ENCODE measurements at regions not wholly inside any gene's neighbourhood (a gene's known extent, or its start where the extent isn't known, plus 50 kb on each side); places are given as distances from the start of the nearest gene placed in this dataset.

GRCh38 chr22:49090853-49091135 lies 736.9 kb downstream of the BRD1 start:
- H3K27me3 ChIP-seq (ENCODE audit: control insufficient read depth, low read length) = no peaks in the 10 kb centered on the region

DNA sequence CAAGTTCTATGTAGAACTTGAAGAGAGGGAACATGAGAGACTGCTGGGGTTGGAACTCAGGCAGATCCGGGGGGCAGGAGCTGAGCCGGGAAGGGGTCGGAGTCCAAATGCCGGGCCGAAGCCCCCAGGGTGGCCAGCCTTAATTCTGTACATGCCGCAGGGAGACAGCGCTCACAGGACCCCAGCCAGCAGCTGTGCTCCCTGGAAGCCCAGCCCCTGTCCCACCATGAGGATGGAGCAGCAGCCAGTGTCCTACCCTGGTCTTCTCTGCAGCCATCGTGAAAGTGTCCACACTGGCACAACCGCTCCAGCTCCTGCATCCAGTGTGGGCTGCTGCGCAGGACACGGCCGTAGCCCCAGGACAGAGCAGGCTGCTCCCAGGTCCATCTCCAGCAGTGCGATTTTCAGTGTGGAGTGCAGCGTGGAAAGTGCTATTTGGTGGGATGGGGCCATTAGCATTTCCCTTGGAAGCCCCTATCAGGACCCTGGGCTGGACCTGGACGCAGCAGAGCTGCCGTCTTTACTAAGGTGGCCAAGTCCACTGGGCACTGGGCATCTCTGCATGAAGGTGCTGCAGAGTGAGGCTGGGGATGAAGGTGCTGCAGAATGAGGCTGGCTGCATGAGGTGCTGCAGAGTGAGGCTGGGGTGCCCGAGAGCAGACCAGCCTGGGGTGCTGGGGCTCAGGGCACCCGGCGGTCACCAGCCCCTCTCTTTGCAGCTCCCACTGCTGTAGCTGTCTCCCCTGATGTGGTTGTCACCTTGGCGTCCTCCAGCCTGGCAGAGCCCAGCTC lies 737.4 kb downstream of the BRD1 start:
- Histone ChIP-seq H3K36me3 (ENCODE audit: control insufficient read depth, low read length) (no peaks in the 10 kb centered on the region), H3K4me3 (ENCODE audit: low read length) (no peak overlapping the region), H3K4me2 (ENCODE audit: low read length) (no peak overlapping the region), H3K27me3 (ENCODE audit: control insufficient read depth, low read length) (no peaks in the 10 kb centered on the region), H3K79me2 (ENCODE audit: control insufficient read depth, low read length) (no peaks in the 10 kb centered on the region), H3F3A (ENCODE audit: control insufficient read depth, insufficient read depth) (no peaks in the 10 kb centered on the region), H4K20me1 (ENCODE audit: control insufficient read depth, insufficient read depth, low read depth, low read length) (no peaks in the 10 kb centered on the region), H3K9me3 (ENCODE audit: control insufficient read depth, insufficient read depth, low read length) (no peaks in the 10 kb centered on the region), H3K4me1 (ENCODE audit: control insufficient read depth, low read length) (no peaks in the 10 kb centered on the region), H3K9me2 (replicated peaks; ENCODE audit: control insufficient read depth, low read length) (no peaks in the 10 kb centered on the region), H3K27ac (ENCODE audit: low read depth, low read length) (no peak overlapping the region)
- TF ChIP-seq EZH2phosphoT487 (IDR thresholded peaks at IDR 0.05; ENCODE audit: borderline replicate concordance, low read length) = no peak
- no peak for TF ChIP-seq CTCF (IDR thresholded peaks at IDR 0.05; ENCODE audit: low read depth, low read length, poor library complexity, severe bottlenecking)

More at GRCh38 chr22:49090853-49091135, 736.9 kb downstream of the BRD1 start:
- Histone ChIP-seq H3K4me1 (ENCODE audit: control insufficient read depth, low read length) (no peaks in the 10 kb centered on the region), H4K20me1 (ENCODE audit: control insufficient read depth, insufficient read depth, low read depth, low read length) (no peaks in the 10 kb centered on the region), H3K9me3 (ENCODE audit: control insufficient read depth, insufficient read depth, low read length) (no peaks in the 10 kb centered on the region), H3K9me2 (replicated peaks; ENCODE audit: control insufficient read depth, low read length) (no peaks in the 10 kb centered on the region), H3K79me2 (ENCODE audit: control insufficient read depth, low read length) (no peaks in the 10 kb centered on the region), H3K36me3 (ENCODE audit: control insufficient read depth, low read length) (no peaks in the 10 kb centered on the region), H3K4me2 (ENCODE audit: low read length) (no peak overlapping the region), H3K4me3 (ENCODE audit: low read length) (no peak overlapping the region), H3K27ac (ENCODE audit: low read depth, low read length) (no peak overlapping the region), H3F3A (ENCODE audit: control insufficient read depth, insufficient read depth) (no peaks in the 10 kb centered on the region)
- TF ChIP-seq EZH2phosphoT487 (IDR thresholded peaks at IDR 0.05; ENCODE audit: borderline replicate concordance, low read length) (no peak), CTCF (IDR thresholded peaks at IDR 0.05; ENCODE audit: low read depth, low read length, poor library complexity, severe bottlenecking) (no peak)

DNA sequence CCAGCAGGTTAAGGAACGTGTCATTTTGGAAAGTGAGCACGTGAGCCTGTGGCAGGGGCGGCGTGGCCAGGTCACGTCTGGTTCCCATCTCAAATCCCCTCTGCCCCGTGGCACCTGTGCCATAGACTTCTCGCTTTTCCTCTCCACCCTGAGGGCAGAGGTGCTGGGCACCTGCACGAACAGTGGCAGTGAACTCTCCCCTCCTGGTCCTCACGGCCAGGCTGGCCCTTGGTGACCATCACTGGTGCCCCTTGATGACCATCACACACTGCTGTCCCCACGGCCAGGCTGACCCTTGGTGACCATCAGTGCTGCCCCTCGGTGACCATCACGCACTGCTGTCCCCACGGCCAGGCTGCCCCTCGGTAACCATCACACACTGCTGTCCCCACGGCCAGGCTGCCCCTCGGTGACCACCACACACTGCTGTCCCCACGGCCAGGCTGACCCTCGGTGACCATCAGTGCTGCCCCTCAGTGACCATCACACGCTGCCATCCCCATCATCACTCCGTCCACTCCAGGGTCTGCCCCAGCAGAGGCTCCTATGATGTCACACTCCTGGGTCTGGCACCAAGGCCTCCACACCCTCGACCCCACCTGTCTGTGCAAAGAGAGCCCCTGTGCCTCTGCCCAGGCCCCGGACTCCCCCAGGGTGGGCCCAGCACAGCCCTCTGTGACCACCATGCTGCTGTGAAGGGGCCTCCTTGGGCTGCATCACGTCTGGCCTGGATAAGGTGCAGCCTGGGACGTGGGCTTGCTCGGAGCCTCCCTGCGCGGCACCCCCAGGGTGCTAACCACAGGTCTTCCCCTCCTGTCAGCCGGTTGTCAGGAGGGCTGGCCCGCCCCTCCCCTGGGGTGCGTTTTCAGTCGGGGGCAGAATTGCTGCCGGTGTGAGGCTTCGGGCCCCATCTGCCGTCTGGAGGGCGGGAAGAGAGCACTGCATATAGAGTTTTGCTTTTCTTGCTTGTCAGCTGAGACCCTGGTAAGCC lies 738.6 kb downstream of the BRD1 start:
- Histone ChIP-seq H3K27ac (ENCODE audit: low read depth, low read length) (no peak overlapping the region), H3K4me2 (ENCODE audit: low read length) (no peak overlapping the region), H3K9me2 (replicated peaks; ENCODE audit: control insufficient read depth, low read length) (no peaks in the 10 kb centered on the region), H3F3A (ENCODE audit: control insufficient read depth, insufficient read depth) (no peaks in the 10 kb centered on the region), H3K9me3 (ENCODE audit: control insufficient read depth, insufficient read depth, low read length) (no peaks in the 10 kb centered on the region), H3K36me3 (ENCODE audit: control insufficient read depth, low read length) (no peaks in the 10 kb centered on the region), H3K4me3 (ENCODE audit: low read length) (no peak overlapping the region), H3K79me2 (ENCODE audit: control insufficient read depth, low read length) (no peaks in the 10 kb centered on the region), H3K27me3 (ENCODE audit: control insufficient read depth, low read length) (no peaks in the 10 kb centered on the region), H3K4me1 (ENCODE audit: control insufficient read depth, low read length) (no peaks in the 10 kb centered on the region), H4K20me1 (ENCODE audit: control insufficient read depth, insufficient read depth, low read depth, low read length) (no peaks in the 10 kb centered on the region)
- TF ChIP-seq CTCF (IDR thresholded peaks at IDR 0.05; ENCODE audit: low read depth, low read length, poor library complexity, severe bottlenecking) (no peak), EZH2phosphoT487 (IDR thresholded peaks at IDR 0.05; ENCODE audit: borderline replicate concordance, low read length) (no peak)
